GM19455 (cell line): ENCODE measurements at regions not wholly inside any gene's neighbourhood (a gene's known extent, or its start where the extent isn't known, plus 50 kb on each side); places are given as distances from the start of the nearest gene placed in this dataset.

ENCODE experiments used
- ATAC-seq: cut with Tn5 transposase; IDR thresholded peaks from one replicate; pipeline ENCODE4 v1.9.1; 2021; ENCODE audit not compliant: unreplicated experiment

DNA sequence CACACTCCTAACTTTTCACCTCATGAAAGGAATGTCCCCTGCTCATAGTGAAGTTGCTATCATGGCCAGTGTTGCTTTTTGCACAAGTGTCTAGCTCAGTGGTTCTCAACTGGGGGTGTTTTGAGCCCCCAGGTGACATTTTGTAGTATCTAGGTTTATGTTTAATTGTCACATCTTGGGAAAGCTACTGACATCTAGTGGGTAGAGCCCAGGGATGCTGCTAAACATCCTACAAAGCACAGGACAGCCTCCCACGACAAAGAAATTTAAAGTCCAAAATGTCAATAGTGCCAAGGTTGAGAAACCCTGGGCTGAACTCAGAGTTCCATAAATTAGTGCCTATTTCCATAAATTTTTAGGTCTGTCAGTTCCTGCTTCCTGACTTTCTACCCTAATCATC, 70.7 kb upstream of the HCCS start:
- ATAC-seq: no peak

DNA sequence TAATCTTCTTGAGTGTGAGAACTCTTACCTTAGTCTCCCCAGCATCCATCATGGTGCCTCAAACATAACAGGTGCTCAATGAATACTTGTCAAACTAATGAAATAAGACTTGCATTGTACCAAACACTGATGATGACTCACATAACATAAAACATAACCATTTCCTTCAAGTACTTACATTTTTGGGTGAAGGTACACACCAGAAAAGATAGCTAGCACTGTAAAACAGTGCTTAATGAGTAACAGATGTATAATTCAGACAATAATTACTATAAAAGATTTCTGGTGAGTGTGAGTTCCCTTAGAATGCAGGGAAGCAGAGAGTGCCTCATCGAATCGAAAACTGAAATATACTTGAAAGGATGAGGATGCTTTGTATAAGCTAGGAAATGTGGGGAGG, 70.1 kb upstream of the HCCS start:
- ATAC-seq: no peak

DNA sequence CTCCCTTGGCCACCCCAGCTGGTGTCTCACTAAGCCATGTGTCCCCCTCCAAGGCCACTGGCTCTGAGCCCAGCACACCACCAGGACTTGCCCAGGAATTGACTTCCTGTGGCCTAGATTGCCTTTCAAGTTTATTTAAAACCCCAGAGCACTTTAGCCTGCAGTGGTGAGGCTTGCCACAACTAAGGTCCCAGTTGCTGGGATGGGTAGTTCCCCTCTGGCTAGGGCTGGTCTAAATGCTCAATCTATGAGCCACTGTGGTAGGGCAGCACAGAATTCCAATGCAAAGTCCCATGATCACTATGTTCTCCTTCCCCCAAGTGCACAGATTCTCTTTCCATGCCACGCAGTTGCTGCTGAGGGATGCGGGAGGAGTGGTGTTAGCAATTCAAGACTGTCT, 61.1 kb upstream of the HCCS start:
- no peak for ATAC-seq

DNA sequence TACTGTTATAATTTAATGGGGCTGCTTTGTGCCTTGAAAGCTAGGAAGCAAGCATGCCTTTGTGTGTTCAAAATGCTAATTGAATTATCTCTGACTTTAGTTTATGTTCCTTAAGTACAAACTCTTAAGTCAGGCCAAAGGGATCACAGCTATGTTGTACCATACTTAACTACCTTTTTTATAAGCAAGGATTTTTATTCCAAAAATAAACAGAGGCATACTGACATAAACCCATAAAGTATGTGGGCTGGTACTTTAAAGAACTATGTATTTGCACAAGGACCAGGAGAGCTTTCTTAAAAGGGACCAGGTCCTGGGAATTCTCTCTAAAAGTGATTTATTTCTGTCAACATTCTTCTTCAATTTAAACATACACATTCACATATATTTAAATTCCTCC, 57.8 kb upstream of the HCCS start:
- ATAC-seq: no peak

DNA sequence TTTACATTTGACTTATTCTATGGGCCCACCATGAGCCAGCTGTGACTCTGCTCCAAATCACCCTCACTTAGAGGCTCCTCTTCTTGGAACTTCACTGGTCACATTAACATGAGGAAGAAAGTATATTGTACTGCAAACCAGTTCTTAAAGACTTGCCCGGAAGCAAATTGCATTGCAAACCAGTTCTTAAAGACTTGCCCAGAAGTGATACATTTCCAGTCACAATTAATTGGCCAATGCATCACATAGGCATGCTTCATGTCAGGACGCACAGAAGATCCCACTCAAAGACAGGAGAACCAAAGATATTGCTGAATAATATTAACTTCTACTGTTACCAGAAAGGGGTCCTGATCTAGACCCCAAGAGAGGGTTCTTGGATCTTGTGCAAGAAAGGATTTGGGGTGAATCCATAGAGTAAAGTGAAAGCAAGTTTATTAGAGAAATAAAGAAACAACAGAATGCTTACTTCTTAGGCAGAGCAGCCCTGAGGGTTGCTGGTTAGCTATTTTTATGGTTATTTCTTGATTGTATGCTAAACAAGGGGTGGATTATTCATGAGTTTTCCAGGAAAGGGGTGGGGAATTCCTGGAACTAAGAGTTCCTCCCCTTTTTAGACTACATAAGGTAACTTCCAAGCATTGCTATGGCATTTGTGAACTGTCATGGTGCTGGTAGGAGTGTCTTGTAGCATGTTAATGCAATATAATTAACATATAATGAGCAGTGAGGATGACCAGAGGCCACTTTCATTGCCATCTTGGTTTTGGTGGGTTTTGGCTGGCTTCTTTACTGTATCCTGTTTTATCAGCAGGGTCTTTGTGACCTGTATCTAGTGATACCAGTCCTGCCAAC, 54.6 kb upstream of the HCCS start:
- no peak for ATAC-seq

DNA sequence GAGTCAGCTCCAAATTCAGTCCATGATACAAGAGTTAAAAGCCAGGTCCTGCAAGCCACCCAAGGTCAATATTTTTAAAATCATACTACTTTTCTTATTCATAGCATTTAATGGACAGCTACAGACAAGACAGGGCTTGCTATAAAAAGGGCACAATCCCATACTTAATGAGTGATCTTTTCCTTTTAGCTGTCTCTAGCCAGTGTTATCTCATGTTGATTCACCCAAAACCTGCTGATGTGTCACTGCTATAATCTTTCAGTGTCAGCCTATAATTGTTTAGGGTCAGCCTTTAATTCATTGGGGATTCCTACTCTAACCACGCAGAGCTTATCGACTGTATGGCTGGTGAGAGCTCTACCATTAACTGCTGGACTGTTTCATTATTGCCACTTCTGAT, 51.2 kb upstream of the HCCS start:
- no peak for ATAC-seq
